ENCODE measurements at regions not wholly inside any gene's neighbourhood (a gene's known extent, or its start where the extent isn't known, plus 50 kb on each side); places are given as distances from the start of the nearest gene placed in this dataset.
"Not testable (repeated sequence)": the region's sequence is repeated elsewhere in the genome, so short reads cannot be mapped to it uniquely, and the experiment has no call there.

GRCh38 chr3:32042867-32043266 is 61.3 kb downstream of the ZNF860 start:
- not testable (repeated sequence) for DNase-seq

- DNase-seq, result peak in 23 of 56 donors; percentile 0 to 71 (median 12)
Measured at GRCh38 chr3:32045091-32045915, 61.1 kb upstream of the GPD1L start.

- no peak for DNase-seq
Measured at GRCh38 chr3:32046102-32046501, 60.3 kb upstream of the GPD1L start.

DNA sequence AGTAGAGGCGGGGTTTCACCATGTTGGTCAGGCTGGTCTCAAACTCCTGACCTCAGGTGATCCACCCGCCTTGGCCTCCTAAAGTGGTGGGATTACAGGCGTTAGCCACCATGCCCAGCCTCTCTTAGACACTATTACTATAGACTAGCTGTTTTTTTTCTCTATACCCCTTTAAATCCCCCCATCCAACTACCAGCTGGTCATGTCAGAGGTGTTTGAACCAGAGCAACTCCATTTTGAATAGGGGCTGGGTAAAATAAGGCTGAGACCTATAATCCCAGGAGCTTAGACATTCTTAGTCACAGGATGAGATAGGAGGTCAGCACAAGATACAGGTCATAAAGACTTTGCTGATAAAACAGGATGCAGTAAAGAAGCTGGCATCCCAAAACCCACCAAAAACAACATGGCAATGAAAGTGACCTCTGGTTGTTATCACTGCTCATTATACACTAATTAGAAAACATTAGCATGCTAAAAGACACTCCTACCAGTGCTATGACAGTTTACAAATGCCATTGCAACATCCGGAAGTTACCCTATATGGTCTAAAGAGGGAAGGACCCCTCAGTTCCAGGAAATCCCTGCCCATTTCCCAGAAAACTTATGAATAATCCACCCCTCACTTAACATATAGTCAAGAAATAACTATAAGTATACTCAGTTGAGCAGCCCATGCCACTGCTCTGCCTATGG is 57.8 kb upstream of the GPD1L start:
- no peak for DNase-seq

DNA sequence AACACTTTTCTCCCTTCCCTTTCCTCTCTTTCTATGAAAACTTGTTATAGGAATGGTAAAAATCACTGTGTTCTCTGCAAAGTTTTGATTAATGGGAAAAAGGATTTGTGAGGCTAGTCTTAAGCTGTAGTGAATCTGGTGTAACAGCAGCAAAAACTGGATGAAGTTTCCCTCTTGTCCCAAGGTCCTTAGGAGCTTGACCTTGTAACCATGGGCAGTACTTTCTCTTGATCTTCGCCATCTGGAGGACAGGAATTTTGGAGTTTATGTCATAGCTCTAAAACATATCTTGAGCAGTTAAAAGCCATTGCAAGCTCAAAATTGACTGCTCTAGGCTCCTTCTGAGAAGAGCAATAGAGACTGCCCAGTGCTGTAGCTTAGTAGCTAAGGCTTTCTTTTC is 56.5 kb upstream of the GPD1L start:
- DNase-seq, result no peak

GRCh38 chr3:32052230-32052629 is 54.2 kb upstream of the GPD1L start:
- DNase-seq, result not testable (repeated sequence)

DNA sequence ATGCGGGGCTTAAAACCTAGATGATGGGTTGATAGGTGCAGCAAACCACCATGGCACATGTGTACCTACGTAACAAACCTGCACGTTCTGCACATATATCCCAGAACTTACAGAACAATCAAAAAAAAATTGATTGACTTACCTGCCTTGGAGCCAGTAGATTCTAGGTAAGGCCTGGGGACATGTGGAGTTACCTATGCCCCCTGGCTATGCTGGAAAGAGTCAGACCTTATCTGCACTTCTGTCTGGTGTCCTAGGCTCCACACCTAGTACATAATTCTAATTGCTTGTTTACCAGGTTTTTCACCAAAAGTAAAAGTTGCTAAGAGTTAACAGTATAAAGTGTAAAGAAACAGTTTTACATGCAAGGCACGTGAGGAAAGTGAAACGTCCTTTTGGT is 53.6 kb upstream of the GPD1L start:
- not testable (repeated sequence) for DNase-seq

- DNase-seq, result no peak
Measured at GRCh38 chr3:32056559-32057290, 49.7 kb upstream of the GPD1L start.

Data from nucleus accumbens (tissue), 56 donors.